GM12878 (cell line): ENCODE measurements at regions not wholly inside any gene's neighbourhood (a gene's known extent, or its start where the extent isn't known, plus 50 kb on each side); places are given as distances from the start of the nearest gene placed in this dataset.

Experiments used
- ATAC-seq: fragments of 200-7000 bp; cut with Tn5 transposase; 3 replicates; pipeline ENCODE4 v1.9.1; 2020; ENCODE audit warnings: mild to moderate bottlenecking, moderate library complexity
- BruUV-seq: library from RNA; stranded (reverse); fragments of 400-500 nt; replicated peaks from 2 replicates; lab custom pipeline; 2021; lab: Mats Ljungman, UMichigan
- CTCF ChIA-PET: fragments of 300-600 bp; sonication (Branson Sonifier 250); formaldehyde crosslinking; extraction: SDS; loops from one replicate; lab custom pipeline; 2021; ENCODE audit warnings: inconsistent platforms; lab: Yijun Ruan, JAX
- POLR2A ChIA-PET: fragments of 350-600 bp; formaldehyde crosslinking; extraction: SDS; loops from one replicate; lab custom pipeline; 2021; ENCODE audit warnings: inconsistent platforms; lab: Charles Lee
- RAD21 ChIA-PET: fragments of 300-600 bp; sonication (Branson Sonifier 250); formaldehyde crosslinking; loops from one replicate; lab custom pipeline; 2023; ENCODE audit warnings: antibody characterized with exemption; ENCODE audit not compliant: unreplicated experiment; lab: Charles Lee
- SMC1A ChIA-PET: fragments of 300-600 bp; sonication (Branson Sonifier 250); formaldehyde crosslinking; loops from one replicate; lab custom pipeline; 2023; ENCODE audit not compliant: unreplicated experiment, uncharacterized antibody; lab: Charles Lee
- DNase-seq: peaks from one replicate; pipeline ENCODE4 v3.0.0-alpha.2; 2011; ENCODE audit warnings: low read depth, low spot score
- FAIRE-seq: peaks from 3 replicates; lab custom pipeline; 2011; peaks lifted over from hg19 to GRCh38; lab: Jason Lieb, UNC
- H2AFZ ChIP-seq: 2 replicates; pipeline ENCODE4 v1.6.0; 2011; ENCODE audit warnings: low read depth, low read length, control low read depth; ENCODE audit not compliant: control insufficient read depth
- H3K27ac ChIP-seq: 2 replicates; pipeline ENCODE4 v1.5.1; 2011; ENCODE audit warnings: control low read depth; ENCODE audit not compliant: control insufficient read depth, insufficient read depth
- H3K27me3 ChIP-seq, 2 experiments: replicated peaks in 1 of 2; 2 replicates each; pipeline versions ENCODE4 v1.6.0 to v1.6.1; 2011; ENCODE audit warnings: low read length in 1 of 2; ENCODE audit not compliant: control insufficient read depth in 2 of 2, insufficient read depth in 2 of 2
- H3K36me3 ChIP-seq, 2 experiments: 2 replicates each; pipeline ENCODE4 v1.5.1; 2011; ENCODE audit warnings: low read length in 1 of 2; ENCODE audit not compliant: control insufficient read depth in 2 of 2, insufficient read depth in 2 of 2
- H3K4me1 ChIP-seq: 2 replicates; pipeline ENCODE4 v1.6.1; 2011; ENCODE audit warnings: mild to moderate bottlenecking, low read length, moderate library complexity, mixed read lengths; ENCODE audit not compliant: control insufficient read depth, insufficient read depth
- H3K4me2 ChIP-seq: 2 replicates; pipeline ENCODE4 v1.6.0; 2011; ENCODE audit warnings: control low read depth; ENCODE audit not compliant: control insufficient read depth, insufficient read depth
- H3K4me3 ChIP-seq: fragments of 200-600 bp; sonication (generic); 2 replicates; pipeline ENCODE4 v1.5.1; 2016
- H3K79me2 ChIP-seq: 2 replicates; pipeline ENCODE4 v1.6.0; 2011; ENCODE audit warnings: low read length; ENCODE audit not compliant: control insufficient read depth, insufficient read depth
- H3K9ac ChIP-seq: 2 replicates; pipeline ENCODE4 v1.8.0; 2011; ENCODE audit warnings: low read length, control low read depth, mixed read lengths; ENCODE audit not compliant: control insufficient read depth, insufficient read depth
- H3K9me3 ChIP-seq: replicated peaks from 3 replicates; pipeline ENCODE4 v1.5.1; 2011; ENCODE audit warnings: mild to moderate bottlenecking, low read length; ENCODE audit not compliant: control insufficient read depth, insufficient read depth
- H4K20me1 ChIP-seq: 2 replicates; pipeline ENCODE4 v1.6.0; 2011; ENCODE audit not compliant: control insufficient read depth, insufficient read depth
- ATF3 ChIP-seq: IDR thresholded peaks from 2 replicates; pipeline ENCODE4 v1.6.1; 2011; ENCODE audit warnings: low read depth, mild to moderate bottlenecking, low read length, moderate library complexity, borderline replicate concordance; ENCODE audit errors: extremely low read depth
- CBFB ChIP-seq: IDR thresholded peaks from 2 replicates; pipeline ENCODE4 v1.6.1; 2016; ENCODE audit warnings: antibody characterized with exemption, low read depth
- CREB1 ChIP-seq: IDR thresholded peaks from 2 replicates; pipeline ENCODE4 v1.6.1; 2012; ENCODE audit warnings: low read depth, mild to moderate bottlenecking, inconsistent platforms
- FOS ChIP-seq: IDR thresholded peaks from 3 replicates; pipeline ENCODE4 v1.6.1; 2011; ENCODE audit warnings: borderline replicate concordance; ENCODE audit not compliant: insufficient read length; ENCODE audit errors: extremely low read depth
- FOXK2 ChIP-seq: fragments of 450-650 bp; IDR thresholded peaks from 2 replicates; pipeline ENCODE4 v1.6.1; 2017; ENCODE audit warnings: mild to moderate bottlenecking, moderate library complexity
- FOXM1 ChIP-seq: IDR thresholded peaks from 2 replicates; pipeline ENCODE4 v1.6.1; 2012; ENCODE audit warnings: low read depth, mild to moderate bottlenecking, inconsistent platforms, low read length, moderate library complexity
- HDAC2 ChIP-seq: fragments of 200-600 bp; sonication (generic); IDR thresholded peaks from 2 replicates; pipeline ENCODE4 v1.6.1; 2017
- NRF1 ChIP-seq: conservative IDR thresholded peaks from 2 replicates; pipeline ENCODE4 v1.6.1; 2011; ENCODE audit warnings: mild to moderate bottlenecking, low read depth, low read length, improper control_type of control experiment
- POLR2AphosphoS5 ChIP-seq: IDR thresholded peaks from 2 replicates; pipeline ENCODE4 v1.6.1; 2011; ENCODE audit warnings: mild to moderate bottlenecking, low read length, inconsistent platforms
- PRDM15 ChIP-seq: fragments of 450-650 bp; formaldehyde crosslinking; IDR thresholded peaks from 2 replicates; pipeline ENCODE4 v1.4.0; 2020; ENCODE audit warnings: mild to moderate bottlenecking, moderate library complexity
- RBBP5 ChIP-seq: fragments of 200-600 bp; sonication (generic); conservative IDR thresholded peaks from 2 replicates; pipeline ENCODE4 v1.6.1; 2016
- RUNX3 ChIP-seq: IDR thresholded peaks from 2 replicates; pipeline ENCODE4 v1.6.1; 2012; ENCODE audit warnings: low read length, inconsistent platforms
- SP1 ChIP-seq: IDR thresholded peaks from one replicate; pipeline ENCODE4 v1.6.1; 2011; ENCODE audit warnings: low read depth, low read length
- STAT3 ChIP-seq: IDR thresholded peaks from 2 replicates; pipeline ENCODE4 v1.6.1; 2011; ENCODE audit warnings: low read depth, low read length, improper control_type of control experiment
- SUZ12 ChIP-seq: fragments of 200-600 bp; sonication (generic); IDR thresholded peaks from one replicate; pipeline ENCODE4 v1.6.1; 2018; ENCODE audit warnings: antibody characterized with exemption, mild to moderate bottlenecking; ENCODE audit not compliant: unreplicated experiment
- WGBS: methylation state at CpG from one replicate; pipeline ENCODE4 v1.1.6; 2016; ENCODE audit warnings: low lambda C conversion rate; ENCODE audit not compliant: insufficient replicate concordance, insufficient coverage; ENCODE audit errors: missing lambda C conversion rate; 5-methylcytosine and 5-hydroxymethylcytosine counted together
- in situ Hi-C: fragments of 300-500 bp; cut with MboI; formaldehyde crosslinking; loops from 9 replicates; pipeline ENCODE4 v1.14.3; 2018; ENCODE audit warnings: mixed read lengths
- intact Hi-C: fragments of 100-400 bp; cut with micrococcal nuclease; formaldehyde crosslinking; loops from one replicate; pipeline ENCODE4 v1.14.2; 2022; ENCODE audit not compliant: unreplicated experiment

GRCh38 chr2:100197631-100198153 is 55.3 kb upstream of the AFF3 start:
- Histone ChIP-seq H3K27ac (no peak overlapping the region), H3K4me3 (no peak overlapping the region), H4K20me1 (no peaks in the 10 kb centered on the region), H2AFZ (no peak overlapping the region), H3K4me1 (no peaks in the 10 kb centered on the region), H3K4me2 (no peak overlapping the region), H3K27me3 (peaks cover 2 to 10% of the 10 kb centered on the region in 2 experiments; a peak in 3 of 4 replicates), H3K9ac (no peak overlapping the region), H3K36me3 (no peaks in the 10 kb centered on the region), H3K9me3 (no peaks in the 10 kb centered on the region), H3K79me2 (no peaks in the 10 kb centered on the region)
- ChIA-PET RAD21 (no interaction called here), POLR2A (no interaction called here), CTCF (interaction anchor here (0.7 kb wide), 1 partner anchor 200 kb away, joined by 3 read pairs; no protein-coding TSS in a partner anchor), SMC1A (no interaction called here)
- TF ChIP-seq FOS, result no peak
- WGBS, result 49% methylated on average over 8 of the region's 8 CpGs
- no peak for FAIRE-seq
- intact Hi-C loops (no loop called here), in situ Hi-C loops (no loop called here)
- ATAC-seq, result no peak
- DNase-seq, result no peak
- no TSS peak for BruUV-seq

GRCh38 chr2:100196786-100197494 is 54.5 kb upstream of the AFF3 start:
- in situ Hi-C loops (no loop called here), intact Hi-C loops (no loop called here)
- DNase-seq (no peak), ATAC-seq (no peak), FAIRE-seq (no peak)
- CTCF ChIA-PET, result interaction anchor here (0.7 kb wide), 1 partner anchor 201 kb away, joined by 3 read pairs; no protein-coding TSS in a partner anchor
- Histone ChIP-seq H3K4me2 (no peak overlapping the region), H2AFZ (no peak overlapping the region), H3K9ac (no peak overlapping the region), H3K79me2 (no peaks in the 10 kb centered on the region), H3K27me3 (peaks cover 2 to 11% of the 10 kb centered on the region in 2 experiments; a peak in 3 of 4 replicates), H4K20me1 (no peaks in the 10 kb centered on the region), H3K4me3 (no peak overlapping the region), H3K4me1 (no peaks in the 10 kb centered on the region), H3K36me3 (no peaks in the 10 kb centered on the region), H3K27ac (no peak overlapping the region), H3K9me3 (no peaks in the 10 kb centered on the region)
- no TSS peak for BruUV-seq
- SMC1A ChIA-PET, result no interaction called here
- POLR2A ChIA-PET, result no interaction called here
- RAD21 ChIA-PET, result no interaction called here
- 69% methylated on average over 18 of the region's 18 CpGs for WGBS
- no peak for TF ChIP-seq STAT3
- TF ChIP-seq FOXK2, result no peak
- TF ChIP-seq SP1, result no peak
- no peak for TF ChIP-seq SUZ12
- TF ChIP-seq RUNX3, result no peak
- TF ChIP-seq FOXM1, result no peak
- no peak for TF ChIP-seq CBFB
- TF ChIP-seq POLR2AphosphoS5, result no peak
- no peak for TF ChIP-seq ATF3
- no peak for TF ChIP-seq NRF1
- no peak for TF ChIP-seq RBBP5
- no peak for TF ChIP-seq HDAC2
- TF ChIP-seq PRDM15 (CRISPR knock-in tag), result no peak
- TF ChIP-seq CREB1, result no peak
